Mesothelial cell of epicardium (in vitro differentiated cells): ENCODE measurements at regions not wholly inside any gene's neighbourhood (a gene's known extent, or its start where the extent isn't known, plus 50 kb on each side); places are given as distances from the start of the nearest gene placed in this dataset.

Experiments used
- DNase-seq, 2 experiments: peaks; one replicate each; pipeline ENCODE4 v3.0.0; 2021; ENCODE audit warnings: low spot score in 2 of 2; ENCODE audit not compliant: unreplicated experiment in 2 of 2
- H3K27ac Mint-ChIP-seq: 2 replicates; pipeline ENCODE4 v1.8.0; 2021; ENCODE audit warnings: mixed read lengths
- H3K27me3 Mint-ChIP-seq: 2 replicates; pipeline ENCODE4 v1.8.0; 2021; ENCODE audit warnings: low read depth, mixed read lengths
- H3K36me3 Mint-ChIP-seq: 2 replicates; pipeline ENCODE4 v1.8.0; 2021; ENCODE audit warnings: mixed read lengths
- H3K4me1 Mint-ChIP-seq: 2 replicates; pipeline ENCODE4 v1.8.0; 2021; ENCODE audit warnings: mixed read lengths
- H3K4me3 Mint-ChIP-seq: 2 replicates; pipeline ENCODE4 v1.8.0; 2021; ENCODE audit warnings: mild to moderate bottlenecking, moderate library complexity, mixed read lengths
- H3K9me3 Mint-ChIP-seq: 2 replicates; pipeline ENCODE4 v1.8.0; 2021; ENCODE audit warnings: mixed read lengths
- TF ChIP-seq, protein P1 (sequence below): fragments of 200-600 bp; sonication (generic); IDR thresholded peaks from one replicate; pipeline ENCODE4 v1.5.0; 2021; ENCODE audit warnings: antibody characterized with exemption; ENCODE audit not compliant: unreplicated experiment

DNA sequence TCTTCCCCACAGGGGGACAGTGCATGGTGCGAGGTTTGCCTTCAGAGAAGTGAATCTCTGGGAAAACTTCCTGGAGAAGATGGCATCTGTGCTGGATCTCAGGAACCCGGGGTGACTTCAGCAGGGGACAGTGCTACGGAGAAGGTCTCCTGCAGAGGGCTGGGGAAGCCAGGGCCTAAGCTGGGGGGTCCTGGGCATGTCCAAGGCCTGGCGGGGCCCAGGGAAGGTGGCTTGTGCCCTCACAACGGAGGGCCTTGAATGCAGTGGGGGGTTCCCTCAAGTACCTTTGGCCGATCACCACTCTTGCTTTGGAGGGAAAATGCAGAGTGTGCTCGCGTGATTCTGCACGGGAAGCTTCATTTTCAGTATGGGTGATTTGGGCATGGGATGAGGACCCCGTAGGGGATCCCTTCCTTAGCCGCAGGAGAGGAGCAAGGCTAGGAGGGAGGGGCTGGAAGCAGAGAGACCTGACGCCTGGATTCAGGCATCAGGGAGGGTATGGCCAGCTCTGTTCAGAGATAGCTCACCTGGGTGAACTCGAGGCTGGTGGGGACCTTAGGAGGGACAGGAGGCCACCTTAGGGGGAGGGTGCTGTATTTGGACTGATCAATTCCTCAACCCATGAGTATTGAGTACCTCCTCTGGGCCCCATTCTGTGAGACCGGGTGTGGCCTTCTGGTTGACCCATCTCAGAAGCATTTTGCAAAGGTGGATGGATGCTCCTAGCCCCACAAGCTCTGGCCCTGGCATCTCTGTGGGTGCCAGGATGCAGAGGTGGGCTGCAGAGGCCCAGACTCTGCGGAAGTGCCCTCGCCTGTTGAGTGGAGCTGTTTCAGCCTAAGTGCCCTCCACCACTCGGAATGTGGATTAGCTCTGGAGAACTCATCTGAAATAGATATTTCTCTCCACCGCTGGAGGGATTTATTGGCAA, 529.4 kb downstream of the TBC1D22A start:
- Mint-ChIP-seq H3K27ac (no peak overlapping the region), H3K27me3 (no peaks in the 10 kb centered on the region), H3K36me3 (peaks cover 6% of the 10 kb centered on the region), H3K4me3 (no peak overlapping the region), H3K9me3 (peaks cover 62% of the 10 kb centered on the region), H3K4me1 (no peaks in the 10 kb centered on the region)
- DNase-seq: peak; percentile 0 to 16
- TF ChIP-seq, protein P1, sequence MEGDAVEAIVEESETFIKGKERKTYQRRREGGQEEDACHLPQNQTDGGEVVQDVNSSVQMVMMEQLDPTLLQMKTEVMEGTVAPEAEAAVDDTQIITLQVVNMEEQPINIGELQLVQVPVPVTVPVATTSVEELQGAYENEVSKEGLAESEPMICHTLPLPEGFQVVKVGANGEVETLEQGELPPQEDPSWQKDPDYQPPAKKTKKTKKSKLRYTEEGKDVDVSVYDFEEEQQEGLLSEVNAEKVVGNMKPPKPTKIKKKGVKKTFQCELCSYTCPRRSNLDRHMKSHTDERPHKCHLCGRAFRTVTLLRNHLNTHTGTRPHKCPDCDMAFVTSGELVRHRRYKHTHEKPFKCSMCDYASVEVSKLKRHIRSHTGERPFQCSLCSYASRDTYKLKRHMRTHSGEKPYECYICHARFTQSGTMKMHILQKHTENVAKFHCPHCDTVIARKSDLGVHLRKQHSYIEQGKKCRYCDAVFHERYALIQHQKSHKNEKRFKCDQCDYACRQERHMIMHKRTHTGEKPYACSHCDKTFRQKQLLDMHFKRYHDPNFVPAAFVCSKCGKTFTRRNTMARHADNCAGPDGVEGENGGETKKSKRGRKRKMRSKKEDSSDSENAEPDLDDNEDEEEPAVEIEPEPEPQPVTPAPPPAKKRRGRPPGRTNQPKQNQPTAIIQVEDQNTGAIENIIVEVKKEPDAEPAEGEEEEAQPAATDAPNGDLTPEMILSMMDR: no peak

DNA sequence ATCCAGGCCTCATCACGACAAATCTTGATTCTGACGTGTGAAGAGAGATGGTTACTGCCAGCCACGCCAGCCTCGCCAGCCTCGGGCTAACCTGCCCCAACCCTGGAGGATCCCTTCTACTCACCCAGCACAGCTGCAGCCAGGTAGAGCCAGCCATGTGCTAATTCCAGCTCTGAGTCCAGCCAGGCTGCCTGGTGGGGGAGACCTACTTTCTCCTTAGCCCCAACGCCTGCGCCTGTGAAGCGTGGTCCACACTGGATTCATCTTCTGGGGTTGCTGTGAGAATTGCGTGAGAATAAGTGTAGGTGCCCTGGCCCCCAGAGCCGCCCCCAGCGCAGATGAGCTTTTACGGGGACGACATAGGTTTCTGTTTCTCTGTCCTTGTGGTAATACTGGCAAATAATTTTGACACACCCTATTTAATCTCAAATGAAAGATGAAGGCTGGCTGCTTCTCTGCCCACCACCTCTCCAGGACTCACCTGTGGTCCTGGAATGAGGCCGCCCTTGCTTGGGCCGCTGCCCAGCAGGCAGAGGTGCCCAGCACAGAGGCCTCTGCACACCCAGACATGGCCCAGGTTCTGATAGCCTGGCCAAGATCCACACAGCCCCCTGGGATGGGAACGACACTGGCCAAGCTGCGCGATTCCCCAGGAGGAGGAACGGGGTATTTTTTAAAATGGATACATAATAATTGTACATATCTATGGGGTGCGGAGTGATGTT, 528.4 kb downstream of the TBC1D22A start:
- Mint-ChIP-seq H3K9me3 (peaks cover 54% of the 10 kb centered on the region), H3K27ac (no peak overlapping the region), H3K4me1 (no peaks in the 10 kb centered on the region), H3K27me3 (no peaks in the 10 kb centered on the region), H3K36me3 (peaks cover 4% of the 10 kb centered on the region), H3K4me3 (no peak overlapping the region)
- TF ChIP-seq, protein P1: no peak
- DNase-seq: peak; percentile 3 to 21

DNA sequence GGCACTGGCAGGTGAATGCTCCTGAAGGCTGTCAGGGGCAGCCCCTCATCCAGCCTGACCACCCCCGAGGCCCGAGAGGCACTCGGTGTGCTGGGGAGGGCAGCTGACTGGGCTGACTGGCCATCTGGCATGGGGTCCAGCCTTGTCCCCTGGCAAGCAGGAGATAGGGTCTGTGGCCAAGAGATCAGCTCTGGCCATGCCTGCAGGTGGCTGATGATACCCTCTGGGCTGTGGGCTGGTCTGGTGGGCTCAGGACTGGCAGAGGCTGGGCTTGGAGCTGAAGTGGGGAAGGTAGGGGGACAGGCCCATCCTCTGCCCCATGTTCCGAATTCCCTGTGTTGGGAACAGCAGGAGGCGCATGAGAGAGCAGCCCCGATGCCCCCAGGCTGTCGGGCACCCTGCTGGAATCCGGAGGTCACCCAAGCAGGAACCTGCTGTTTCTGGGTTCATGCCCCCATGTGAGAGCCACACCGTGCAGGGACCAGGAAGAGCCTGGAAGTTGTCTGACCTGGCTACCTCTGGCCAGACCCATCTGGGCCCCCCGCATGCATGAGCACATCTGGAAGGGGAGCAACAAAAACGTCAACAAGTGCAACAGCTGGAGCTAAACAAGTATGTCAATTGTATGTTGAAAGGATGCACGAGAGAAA, 527.0 kb downstream of the TBC1D22A start:
- TF ChIP-seq, protein P1: no peak
- Mint-ChIP-seq H3K4me1 (no peaks in the 10 kb centered on the region), H3K27me3 (no peaks in the 10 kb centered on the region), H3K27ac (no peak overlapping the region), H3K9me3 (peaks cover 53% of the 10 kb centered on the region), H3K4me3 (no peak overlapping the region), H3K36me3 (peaks cover 4% of the 10 kb centered on the region)
- peak in 1 of 2 experiments; percentile 14 for DNase-seq

DNA sequence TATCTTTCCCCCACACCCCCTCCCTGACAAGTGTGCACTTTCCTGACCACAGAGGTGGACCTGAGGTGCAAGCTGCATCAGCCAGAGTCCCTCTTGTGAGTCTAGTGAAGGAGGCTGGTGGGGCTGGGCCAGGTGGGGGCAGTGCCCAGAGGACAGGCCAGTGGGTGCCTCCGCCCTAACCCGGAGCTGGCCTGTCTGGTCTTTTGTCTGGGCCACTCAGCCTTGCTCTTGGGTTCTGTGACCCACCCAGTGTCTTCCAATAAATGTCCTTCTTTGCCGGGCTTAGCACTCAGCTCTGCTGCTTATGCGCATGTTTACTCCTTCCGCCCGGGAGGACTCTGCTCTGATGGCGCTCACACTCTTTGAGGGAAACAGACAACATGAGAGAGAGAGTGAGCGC, 526.2 kb downstream of the TBC1D22A start:
- Mint-ChIP-seq H3K36me3 (peaks cover 4% of the 10 kb centered on the region), H3K27me3 (no peaks in the 10 kb centered on the region), H3K9me3 (peaks cover 49% of the 10 kb centered on the region), H3K4me3 (no peak overlapping the region), H3K4me1 (no peaks in the 10 kb centered on the region), H3K27ac (no peak overlapping the region)
- no peak for DNase-seq
- TF ChIP-seq, protein P1: no peak

DNA sequence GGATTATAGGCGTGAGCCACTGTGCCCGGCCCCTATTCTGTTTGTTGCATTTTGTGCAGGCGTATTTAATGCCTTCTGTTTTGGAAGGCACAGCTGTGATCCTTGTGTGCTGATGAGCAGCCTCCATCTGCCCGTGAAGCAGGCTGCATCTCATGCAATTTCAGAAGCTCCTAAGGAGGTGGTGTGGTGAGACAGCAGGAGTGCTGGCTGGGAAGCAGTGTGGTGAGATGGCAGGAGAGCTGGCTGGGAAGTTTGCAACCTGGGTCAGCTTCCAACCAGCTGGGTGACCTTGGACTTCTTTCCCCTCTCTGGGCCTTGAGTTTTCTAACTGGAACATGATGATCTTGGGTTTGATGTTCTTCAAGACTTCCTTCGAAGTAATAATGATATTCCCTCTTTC, 525.1 kb downstream of the TBC1D22A start:
- Mint-ChIP-seq H3K27me3 (no peaks in the 10 kb centered on the region), H3K4me1 (no peaks in the 10 kb centered on the region), H3K36me3 (peaks cover 4% of the 10 kb centered on the region), H3K4me3 (no peak overlapping the region), H3K9me3 (peaks cover 40% of the 10 kb centered on the region), H3K27ac (no peak overlapping the region)
- TF ChIP-seq, protein P1: no peak
- no peak for DNase-seq
